ENCODE measurements at regions not wholly inside any gene's neighbourhood (a gene's known extent, or its start where the extent isn't known, plus 50 kb on each side); places are given as distances from the start of the nearest gene placed in this dataset.

GRCh38 chr9:115367321-115367720 is 249.4 kb upstream of the TNC start:
- DNase-seq (ENCODE audit: low read depth) = no peak

GRCh38 chr9:115367780-115368525 is 250.0 kb upstream of the TNC start:
- DNase-seq (ENCODE audit: low read depth) = peak; percentile 28

- DNase-seq (ENCODE audit: low read depth) = peak; percentile 46
Measured at GRCh38 chr9:115369322-115369957, 251.5 kb upstream of the TNC start.

- DNase-seq (ENCODE audit: low read depth) = peak; percentile 99
Measured at GRCh38 chr9:115373000-115373709, 255.2 kb upstream of the TNC start.

- DNase-seq (ENCODE audit: low read depth) = no peak
Measured at GRCh38 chr9:115373710-115374045, 255.7 kb upstream of the TNC start.

- no peak for DNase-seq (ENCODE audit: low read depth)
Measured at GRCh38 chr9:115374724-115375268, 256.8 kb upstream of the TNC start.

GRCh38 chr9:115378241-115378640 is 260.3 kb upstream of the TNC start:
- DNase-seq (ENCODE audit: low read depth) = no peak

GRCh38 chr9:115378758-115379157 is 260.8 kb upstream of the TNC start:
- no peak for DNase-seq (ENCODE audit: low read depth)

- DNase-seq (ENCODE audit: low read depth) = no peak
Measured at GRCh38 chr9:115379719-115380118, 261.8 kb upstream of the TNC start.

- DNase-seq (ENCODE audit: low read depth) = no peak
Measured at GRCh38 chr9:115382865-115383264, 264.9 kb upstream of the TNC start.

- no peak for DNase-seq (ENCODE audit: low read depth)
Measured at GRCh38 chr9:115385383-115386122, 267.6 kb upstream of the TNC start.

GRCh38 chr9:115386963-115387770 is 269.2 kb upstream of the TNC start:
- DNase-seq (ENCODE audit: low read depth) = no peak

- peak; percentile 18 for DNase-seq (ENCODE audit: low read depth)
Measured at GRCh38 chr9:115391168-115391825, 273.3 kb upstream of the TNC start.

- DNase-seq (ENCODE audit: low read depth) = peak; percentile 61
Measured at GRCh38 chr9:115393976-115394775, 276.2 kb upstream of the TNC start.

GRCh38 chr9:115395511-115396021 is 277.6 kb upstream of the TNC start:
- DNase-seq (ENCODE audit: low read depth) = peak; percentile 80

GRCh38 chr9:115396071-115396529 is 278.1 kb upstream of the TNC start:
- DNase-seq (ENCODE audit: low read depth) = peak; percentile 57

GRCh38 chr9:115397591-115398312 is 279.8 kb upstream of the TNC start:
- no peak for DNase-seq (ENCODE audit: low read depth)

- no peak for DNase-seq (ENCODE audit: low read depth)
Measured at GRCh38 chr9:115398313-115398650, 280.3 kb upstream of the TNC start.

- no peak for DNase-seq (ENCODE audit: low read depth)
Measured at GRCh38 chr9:115398996-115399395, 281.0 kb upstream of the TNC start.
